GM23338 (cell line): ENCODE measurements at regions not wholly inside any gene's neighbourhood (a gene's known extent, or its start where the extent isn't known, plus 50 kb on each side); places are given as distances from the start of the nearest gene placed in this dataset.

Experiments
- ATAC-seq: fragments of 200-7000 bp; cut with Tn5 transposase; 3 replicates; pipeline ENCODE4 v1.9.1; 2020
- DNase-seq: peaks from one replicate; pipeline ENCODE4 v3.0.0-alpha.2; 2015; ENCODE audit warnings: low spot score
- H2AFZ ChIP-seq: fragments of 200-600 bp; sonication (generic); 2 replicates; pipeline ENCODE4 v1.8.0; 2016; ENCODE audit warnings: antibody characterized with exemption, mild to moderate bottlenecking, moderate library complexity
- H3F3A ChIP-seq: fragments of 200-600 bp; sonication (generic); replicated peaks from 2 replicates; pipeline ENCODE4 v1.8.0; 2017; ENCODE audit warnings: antibody characterized with exemption, mixed run types, low read depth
- H3K27ac ChIP-seq: fragments of 200-600 bp; sonication (generic); 2 replicates; pipeline ENCODE4 v1.6.1; 2016; ENCODE audit warnings: low read depth
- H3K27me3 ChIP-seq: fragments of 200-600 bp; sonication (generic); 2 replicates; pipeline ENCODE4 v1.8.0; 2016; ENCODE audit warnings: mild to moderate bottlenecking, mixed run types, moderate library complexity; ENCODE audit not compliant: insufficient read depth
- H3K36me3 ChIP-seq: fragments of 200-600 bp; sonication (generic); 2 replicates; pipeline ENCODE4 v1.8.0; 2016; ENCODE audit warnings: mild to moderate bottlenecking; ENCODE audit not compliant: insufficient read depth
- H3K4me1 ChIP-seq: fragments of 200-600 bp; sonication (generic); 2 replicates; pipeline ENCODE4 v1.8.0; 2016; ENCODE audit warnings: mild to moderate bottlenecking, moderate library complexity; ENCODE audit not compliant: insufficient read depth
- H3K4me2 ChIP-seq: fragments of 200-600 bp; sonication (generic); 2 replicates; pipeline ENCODE4 v1.7.1; 2017; ENCODE audit warnings: mixed run types
- H3K4me3 ChIP-seq: fragments of 200-600 bp; sonication (generic); 2 replicates; pipeline ENCODE4 v1.6.1; 2016; ENCODE audit warnings: mixed run types
- H3K79me2 ChIP-seq: fragments of 200-600 bp; sonication (generic); replicated peaks from 2 replicates; pipeline ENCODE4 v1.8.0; 2017; ENCODE audit warnings: mild to moderate bottlenecking; ENCODE audit not compliant: insufficient read depth
- H3K9me2 ChIP-seq: fragments of 200-600 bp; sonication (generic); 2 replicates; pipeline ENCODE4 v1.8.0; 2017; ENCODE audit not compliant: insufficient read depth
- H4K20me1 ChIP-seq: fragments of 200-600 bp; sonication (generic); replicated peaks from 2 replicates; pipeline ENCODE4 v1.8.0; 2017; ENCODE audit warnings: mild to moderate bottlenecking; ENCODE audit not compliant: insufficient read depth
- H3K27ac Mint-ChIP-seq: 2 replicates; pipeline ENCODE4 v1.8.0; 2020; ENCODE audit warnings: inconsistent platforms, mild to moderate bottlenecking, moderate library complexity, mixed read lengths
- H3K27me3 Mint-ChIP-seq: 3 replicates; pipeline ENCODE4 v1.8.0; 2022; ENCODE audit warnings: low read depth, mild to moderate bottlenecking, moderate library complexity, mixed read lengths, inconsistent platforms; ENCODE audit not compliant: insufficient read depth, poor library complexity
- H3K36me3 Mint-ChIP-seq: 3 replicates; pipeline ENCODE4 v1.8.0; 2021; ENCODE audit warnings: low read depth, mild to moderate bottlenecking, inconsistent platforms, moderate library complexity, mixed read lengths
- H3K4me1 Mint-ChIP-seq: 3 replicates; pipeline ENCODE4 v1.8.0; 2020; ENCODE audit warnings: mild to moderate bottlenecking, inconsistent platforms, mixed read lengths
- H3K4me3 Mint-ChIP-seq: 3 replicates; pipeline ENCODE4 v1.8.0; 2021; ENCODE audit warnings: moderate library complexity, mild to moderate bottlenecking, inconsistent platforms, mixed read lengths
- H3K9me3 Mint-ChIP-seq: 3 replicates; pipeline ENCODE4 v1.8.0; 2020; ENCODE audit warnings: moderate library complexity, mild to moderate bottlenecking, inconsistent platforms, mixed read lengths
- CREB1 ChIP-seq: fragments of 250-450 bp; sonication (Bioruptor Pico); IDR thresholded peaks from 2 replicates; pipeline ENCODE4 v1.5.0; 2020; ENCODE audit warnings: low read depth, mild to moderate bottlenecking, moderate library complexity
- EZH2phosphoT487 ChIP-seq: fragments of 200-600 bp; sonication (generic); IDR thresholded peaks from one replicate; pipeline ENCODE4 v1.8.1; 2018; ENCODE audit warnings: antibody characterized with exemption; ENCODE audit not compliant: unreplicated experiment
- JUNB ChIP-seq: IDR thresholded peaks from one replicate; pipeline ENCODE4 v1.6.1; 2016; ENCODE audit warnings: antibody characterized with exemption; ENCODE audit not compliant: unreplicated experiment
- NANOG ChIP-seq: IDR thresholded peaks from 2 replicates; pipeline ENCODE4 v1.6.1; 2016; ENCODE audit warnings: antibody characterized with exemption, borderline replicate concordance
- POLR2AphosphoS5 ChIP-seq: IDR thresholded peaks from 2 replicates; pipeline ENCODE4 v1.6.1; 2016; ENCODE audit warnings: antibody characterized with exemption, low read depth
- STAT1 ChIP-seq: IDR thresholded peaks from one replicate; pipeline ENCODE4 v1.6.1; 2016; ENCODE audit warnings: antibody characterized with exemption; ENCODE audit not compliant: unreplicated experiment
- ZNF114 ChIP-seq: fragments of 250-450 bp; sonication (Bioruptor Pico); IDR thresholded peaks from 2 replicates; pipeline ENCODE4 v1.5.0; 2020; ENCODE audit warnings: mild to moderate bottlenecking, moderate library complexity
- ZNF331 ChIP-seq: fragments of 250-450 bp; sonication (Bioruptor Pico); IDR thresholded peaks from 2 replicates; pipeline ENCODE4 v1.5.0; 2020; ENCODE audit warnings: low read depth, mild to moderate bottlenecking, moderate library complexity
- TF ChIP-seq, protein P1 (sequence below), 2 experiments: fragments of 200-600 bp in 1 of 2; sonication (generic) in 1 of 2; conservative IDR thresholded peaks; 2 replicates each; pipeline versions ENCODE4 v1.5.1 to v1.6.1; 2016 to 2017; ENCODE audit warnings: antibody characterized with exemption in 2 of 2, low read depth in 2 of 2, mild to moderate bottlenecking in 2 of 2, moderate library complexity in 1 of 2
- TF ChIP-seq, protein P2 (sequence below): IDR thresholded peaks from one replicate; pipeline ENCODE4 v1.6.1; 2018; ENCODE audit warnings: antibody characterized with exemption; ENCODE audit not compliant: unreplicated experiment
- TF ChIP-seq, protein P3 (sequence below): IDR thresholded peaks from 2 replicates; pipeline ENCODE4 v1.6.1; 2016; ENCODE audit warnings: antibody characterized with exemption

DNA sequence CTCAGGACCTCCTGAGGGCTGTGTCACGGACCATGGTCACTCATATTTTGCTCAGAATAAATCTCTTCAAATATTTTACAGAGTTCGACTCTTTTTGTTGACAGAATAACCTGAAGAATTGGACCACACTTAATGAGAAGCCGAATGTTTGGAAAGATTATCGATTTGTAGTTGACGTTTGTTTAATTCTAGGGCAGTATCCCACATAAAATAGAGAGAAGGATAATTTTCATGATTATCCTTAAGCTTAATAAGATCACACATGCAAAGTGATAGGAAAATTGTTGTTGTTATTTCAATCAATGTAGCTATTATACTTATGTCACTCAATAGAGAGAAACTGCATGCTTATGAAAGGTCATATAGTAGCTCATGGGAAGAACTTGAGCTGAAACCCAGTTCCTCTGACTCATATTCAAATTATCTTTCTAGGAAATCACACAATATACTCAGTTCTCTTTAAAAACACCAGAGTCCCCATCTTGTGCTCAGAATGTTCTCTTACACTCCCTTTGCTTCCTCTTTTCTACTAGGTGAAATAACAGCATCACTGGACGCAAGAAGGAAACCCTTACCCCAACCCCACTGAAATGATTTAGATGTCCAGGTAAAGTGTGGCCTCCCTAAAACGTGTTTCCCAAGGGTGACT is 982.1 kb downstream of the TSN start:
- peaks cover 22% of the 10 kb centered on the region for H3K36me3 Mint-ChIP-seq
- peaks cover 14% of the 10 kb centered on the region for H3K9me3 Mint-ChIP-seq
- no peaks in the 10 kb centered on the region for H3F3A ChIP-seq
- 0 out of 2 replicates have a peak, but pooled peaks cover 8% of the 10 kb centered on the region for H3K36me3 ChIP-seq
- H3K79me2 ChIP-seq = no peaks in the 10 kb centered on the region
- peaks cover 32% of the 10 kb centered on the region for H3K4me1 ChIP-seq
- no peaks in the 10 kb centered on the region for H4K20me1 ChIP-seq
- H3K4me1 Mint-ChIP-seq = peaks cover 31% of the 10 kb centered on the region
- ATAC-seq (no peak), DNase-seq (no peak)
- no peaks in the 10 kb centered on the region for H3K27me3 ChIP-seq
- H3K27ac ChIP-seq = no peak overlapping the region
- no peak overlapping the region for H2AFZ ChIP-seq
- peaks cover 2% of the 10 kb centered on the region for H3K27me3 Mint-ChIP-seq
- H3K9me2 ChIP-seq = peaks cover 24% of the 10 kb centered on the region
- H3K27ac Mint-ChIP-seq = no peak overlapping the region
- no peak overlapping the region for H3K4me3 Mint-ChIP-seq
- no peak for TF ChIP-seq POLR2AphosphoS5
- TF ChIP-seq, protein P1, sequence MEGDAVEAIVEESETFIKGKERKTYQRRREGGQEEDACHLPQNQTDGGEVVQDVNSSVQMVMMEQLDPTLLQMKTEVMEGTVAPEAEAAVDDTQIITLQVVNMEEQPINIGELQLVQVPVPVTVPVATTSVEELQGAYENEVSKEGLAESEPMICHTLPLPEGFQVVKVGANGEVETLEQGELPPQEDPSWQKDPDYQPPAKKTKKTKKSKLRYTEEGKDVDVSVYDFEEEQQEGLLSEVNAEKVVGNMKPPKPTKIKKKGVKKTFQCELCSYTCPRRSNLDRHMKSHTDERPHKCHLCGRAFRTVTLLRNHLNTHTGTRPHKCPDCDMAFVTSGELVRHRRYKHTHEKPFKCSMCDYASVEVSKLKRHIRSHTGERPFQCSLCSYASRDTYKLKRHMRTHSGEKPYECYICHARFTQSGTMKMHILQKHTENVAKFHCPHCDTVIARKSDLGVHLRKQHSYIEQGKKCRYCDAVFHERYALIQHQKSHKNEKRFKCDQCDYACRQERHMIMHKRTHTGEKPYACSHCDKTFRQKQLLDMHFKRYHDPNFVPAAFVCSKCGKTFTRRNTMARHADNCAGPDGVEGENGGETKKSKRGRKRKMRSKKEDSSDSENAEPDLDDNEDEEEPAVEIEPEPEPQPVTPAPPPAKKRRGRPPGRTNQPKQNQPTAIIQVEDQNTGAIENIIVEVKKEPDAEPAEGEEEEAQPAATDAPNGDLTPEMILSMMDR (conservative IDR thresholded peaks at IDR 0.05; ENCODE audit: low read depth in 2 of 2) = no peak
- TF ChIP-seq JUNB = no peak
- H3K4me3 ChIP-seq = no peak overlapping the region
- H3K4me2 ChIP-seq = no peak overlapping the region

DNA sequence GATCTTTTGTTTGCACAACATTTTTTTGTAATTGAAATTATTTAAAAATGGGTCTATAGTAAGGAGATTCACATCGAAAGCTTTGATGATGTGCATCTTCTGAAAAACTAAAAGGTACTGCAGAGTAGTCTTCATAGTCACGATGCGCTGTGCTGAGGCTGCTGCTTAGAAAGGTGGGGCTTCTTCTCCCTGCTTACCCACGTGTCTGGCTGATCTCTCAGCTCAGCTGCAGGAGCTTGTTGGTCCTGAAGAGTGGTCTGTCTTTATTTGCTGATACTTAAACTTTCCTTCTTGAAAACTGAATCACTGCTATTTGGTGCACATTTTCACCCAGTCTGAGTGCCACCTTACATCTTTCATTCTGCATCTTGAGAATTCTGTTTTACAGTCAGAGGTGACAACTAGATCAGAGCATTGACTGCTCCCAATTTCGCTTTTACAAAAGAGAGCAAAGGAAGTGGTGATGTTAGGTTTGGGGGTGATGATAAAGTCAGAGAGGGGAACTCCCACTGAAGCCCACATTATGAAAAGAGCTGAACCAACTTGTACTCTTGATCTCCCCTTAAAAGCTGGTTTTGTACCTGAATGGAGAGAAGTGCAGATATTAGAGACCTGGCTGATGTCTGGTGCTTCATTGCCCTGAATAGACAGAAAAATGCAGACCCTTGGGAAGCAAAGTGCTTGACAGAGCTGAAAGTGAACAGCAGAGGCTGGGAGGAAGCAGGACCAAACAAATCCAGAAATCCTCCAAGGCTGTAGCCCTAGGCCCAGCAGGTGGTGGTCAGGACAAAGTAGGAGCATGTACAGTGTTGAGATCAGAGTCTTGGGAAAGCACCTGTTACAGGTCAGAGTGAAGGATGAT is 984.5 kb downstream of the TSN start:
- H3K27ac Mint-ChIP-seq = no peak overlapping the region
- no peak for DNase-seq
- H3K36me3 Mint-ChIP-seq = peaks cover 22% of the 10 kb centered on the region
- H3K9me3 Mint-ChIP-seq = peaks cover 14% of the 10 kb centered on the region
- no peaks in the 10 kb centered on the region for H3K27me3 Mint-ChIP-seq
- no peaks in the 10 kb centered on the region for H3F3A ChIP-seq
- no peak overlapping the region for H3K4me2 ChIP-seq
- peaks cover 21% of the 10 kb centered on the region for H3K4me1 Mint-ChIP-seq
- no peak overlapping the region for H3K4me3 Mint-ChIP-seq
- no peaks in the 10 kb centered on the region for H4K20me1 ChIP-seq
- no peaks in the 10 kb centered on the region for H3K79me2 ChIP-seq
- H2AFZ ChIP-seq = no peak overlapping the region
- no peaks in the 10 kb centered on the region for H3K27me3 ChIP-seq
- no peak overlapping the region for H3K27ac ChIP-seq
- no peak for ATAC-seq
- peaks cover 22% of the 10 kb centered on the region for H3K9me2 ChIP-seq
- H3K4me1 ChIP-seq = peaks cover 31% of the 10 kb centered on the region
- H3K36me3 ChIP-seq = 0 out of 2 replicates have a peak, but pooled peaks cover 8% of the 10 kb centered on the region
- no peak overlapping the region for H3K4me3 ChIP-seq
- TF ChIP-seq, protein P2, sequence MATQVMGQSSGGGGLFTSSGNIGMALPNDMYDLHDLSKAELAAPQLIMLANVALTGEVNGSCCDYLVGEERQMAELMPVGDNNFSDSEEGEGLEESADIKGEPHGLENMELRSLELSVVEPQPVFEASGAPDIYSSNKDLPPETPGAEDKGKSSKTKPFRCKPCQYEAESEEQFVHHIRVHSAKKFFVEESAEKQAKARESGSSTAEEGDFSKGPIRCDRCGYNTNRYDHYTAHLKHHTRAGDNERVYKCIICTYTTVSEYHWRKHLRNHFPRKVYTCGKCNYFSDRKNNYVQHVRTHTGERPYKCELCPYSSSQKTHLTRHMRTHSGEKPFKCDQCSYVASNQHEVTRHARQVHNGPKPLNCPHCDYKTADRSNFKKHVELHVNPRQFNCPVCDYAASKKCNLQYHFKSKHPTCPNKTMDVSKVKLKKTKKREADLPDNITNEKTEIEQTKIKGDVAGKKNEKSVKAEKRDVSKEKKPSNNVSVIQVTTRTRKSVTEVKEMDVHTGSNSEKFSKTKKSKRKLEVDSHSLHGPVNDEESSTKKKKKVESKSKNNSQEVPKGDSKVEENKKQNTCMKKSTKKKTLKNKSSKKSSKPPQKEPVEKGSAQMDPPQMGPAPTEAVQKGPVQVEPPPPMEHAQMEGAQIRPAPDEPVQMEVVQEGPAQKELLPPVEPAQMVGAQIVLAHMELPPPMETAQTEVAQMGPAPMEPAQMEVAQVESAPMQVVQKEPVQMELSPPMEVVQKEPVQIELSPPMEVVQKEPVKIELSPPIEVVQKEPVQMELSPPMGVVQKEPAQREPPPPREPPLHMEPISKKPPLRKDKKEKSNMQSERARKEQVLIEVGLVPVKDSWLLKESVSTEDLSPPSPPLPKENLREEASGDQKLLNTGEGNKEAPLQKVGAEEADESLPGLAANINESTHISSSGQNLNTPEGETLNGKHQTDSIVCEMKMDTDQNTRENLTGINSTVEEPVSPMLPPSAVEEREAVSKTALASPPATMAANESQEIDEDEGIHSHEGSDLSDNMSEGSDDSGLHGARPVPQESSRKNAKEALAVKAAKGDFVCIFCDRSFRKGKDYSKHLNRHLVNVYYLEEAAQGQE = no peak
- TF ChIP-seq, protein P1 (conservative IDR thresholded peaks at IDR 0.05; ENCODE audit: low read depth in 2 of 2) = no peak
- no peak for TF ChIP-seq ZNF331 (CRISPR knock-in tag)
- TF ChIP-seq NANOG = no peak
- TF ChIP-seq, protein P3, sequence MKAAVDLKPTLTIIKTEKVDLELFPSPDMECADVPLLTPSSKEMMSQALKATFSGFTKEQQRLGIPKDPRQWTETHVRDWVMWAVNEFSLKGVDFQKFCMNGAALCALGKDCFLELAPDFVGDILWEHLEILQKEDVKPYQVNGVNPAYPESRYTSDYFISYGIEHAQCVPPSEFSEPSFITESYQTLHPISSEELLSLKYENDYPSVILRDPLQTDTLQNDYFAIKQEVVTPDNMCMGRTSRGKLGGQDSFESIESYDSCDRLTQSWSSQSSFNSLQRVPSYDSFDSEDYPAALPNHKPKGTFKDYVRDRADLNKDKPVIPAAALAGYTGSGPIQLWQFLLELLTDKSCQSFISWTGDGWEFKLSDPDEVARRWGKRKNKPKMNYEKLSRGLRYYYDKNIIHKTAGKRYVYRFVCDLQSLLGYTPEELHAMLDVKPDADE = no peak
- no peak for TF ChIP-seq STAT1
- TF ChIP-seq ZNF114 (CRISPR knock-in tag) = no peak
- no peak for TF ChIP-seq EZH2phosphoT487
- no peak for TF ChIP-seq CREB1 (CRISPR knock-in tag)
- no peak for TF ChIP-seq JUNB
